ENCODE measurements at regions not wholly inside any gene's neighbourhood (a gene's known extent, or its start where the extent isn't known, plus 50 kb on each side); places are given as distances from the start of the nearest gene placed in this dataset.

DNA sequence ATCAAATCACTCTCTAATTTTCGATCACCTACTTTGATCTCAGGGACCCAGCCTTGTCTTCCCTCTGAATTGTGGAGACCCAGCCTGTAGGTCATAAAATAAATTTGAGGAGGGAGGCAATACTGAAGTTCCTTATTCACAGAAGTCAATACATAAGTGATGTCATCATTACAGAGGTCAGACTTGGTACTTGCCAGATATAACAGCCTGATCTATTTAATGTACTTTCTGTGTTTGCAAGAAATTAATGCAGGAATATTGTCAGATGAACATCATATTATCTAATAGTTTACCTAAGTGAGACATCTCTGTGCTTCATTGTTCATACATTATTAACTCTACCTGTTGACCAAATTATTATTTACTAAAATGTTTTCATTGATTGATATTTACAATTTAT lies 105.6 kb downstream of the GPAM start:
- CTCF ChIA-PET: no interaction called here
- no peak overlapping the region for H3K23ac ChIP-seq (ENCODE audit: low read depth, low read length)
- H3K4me3 ChIP-seq (ENCODE audit: insufficient read depth, low read depth, low read length): no peak overlapping the region
- H3K27ac ChIP-seq (ENCODE audit: insufficient read depth, low read length): no peak overlapping the region
- WGBS, 2 experiments (ENCODE audit: extremely low coverage in 2 of 2, insufficient read length in 1 of 2): no CpG with 5 or more reads among the region's 1 CpG
- no peak overlapping the region for H3K4ac ChIP-seq (ENCODE audit: low read depth, low read length)
- TF ChIP-seq, protein P1, sequence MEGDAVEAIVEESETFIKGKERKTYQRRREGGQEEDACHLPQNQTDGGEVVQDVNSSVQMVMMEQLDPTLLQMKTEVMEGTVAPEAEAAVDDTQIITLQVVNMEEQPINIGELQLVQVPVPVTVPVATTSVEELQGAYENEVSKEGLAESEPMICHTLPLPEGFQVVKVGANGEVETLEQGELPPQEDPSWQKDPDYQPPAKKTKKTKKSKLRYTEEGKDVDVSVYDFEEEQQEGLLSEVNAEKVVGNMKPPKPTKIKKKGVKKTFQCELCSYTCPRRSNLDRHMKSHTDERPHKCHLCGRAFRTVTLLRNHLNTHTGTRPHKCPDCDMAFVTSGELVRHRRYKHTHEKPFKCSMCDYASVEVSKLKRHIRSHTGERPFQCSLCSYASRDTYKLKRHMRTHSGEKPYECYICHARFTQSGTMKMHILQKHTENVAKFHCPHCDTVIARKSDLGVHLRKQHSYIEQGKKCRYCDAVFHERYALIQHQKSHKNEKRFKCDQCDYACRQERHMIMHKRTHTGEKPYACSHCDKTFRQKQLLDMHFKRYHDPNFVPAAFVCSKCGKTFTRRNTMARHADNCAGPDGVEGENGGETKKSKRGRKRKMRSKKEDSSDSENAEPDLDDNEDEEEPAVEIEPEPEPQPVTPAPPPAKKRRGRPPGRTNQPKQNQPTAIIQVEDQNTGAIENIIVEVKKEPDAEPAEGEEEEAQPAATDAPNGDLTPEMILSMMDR (conservative IDR thresholded peaks at IDR 0.05; ENCODE audit: low read depth, low read length): no peak
- TF ChIP-seq CEBPB (IDR thresholded peaks at IDR 0.05; ENCODE audit: low read depth, low read length) (no peak), RCOR1 (IDR thresholded peaks at IDR 0.05; ENCODE audit: insufficient replicate concordance, low read length) (no peak)
- dilution Hi-C loops (cut with HindIII; ENCODE audit: low sequenced_read_pairs, unreplicated experiment) (no loop called here), in situ Hi-C loops (cut with MboI; ENCODE audit: low sequenced_read_pairs) (no loop called here), intact Hi-C loops (cut with micrococcal nuclease) (no loop called here)
- H2BK5ac ChIP-seq (ENCODE audit: low read depth, low read length, poor library complexity, severe bottlenecking): no peak overlapping the region
- no peaks in the 10 kb centered on the region for H3K79me1 ChIP-seq (ENCODE audit: low read depth in 1 of 2, low read length in 2 of 2)
- H3K36me3 ChIP-seq (ENCODE audit: control insufficient read depth, insufficient read depth, low read length): no peaks in the 10 kb centered on the region
- no peak overlapping the region for H2BK15ac ChIP-seq (ENCODE audit: low read depth, low read length)
- H3K56ac ChIP-seq (ENCODE audit: extremely low read depth, insufficient read depth, low read length): no peak overlapping the region
- H4K5ac ChIP-seq (ENCODE audit: low read depth, low read length): no peak overlapping the region
- no peak overlapping the region for H2BK120ac ChIP-seq (ENCODE audit: low read depth, low read length)
- H3K4me2 ChIP-seq (ENCODE audit: low read depth, low read length): no peak overlapping the region
- POLR2A ChIA-PET (ENCODE audit: unreplicated experiment): no interaction called here
- no peak overlapping the region for H2BK20ac ChIP-seq (ENCODE audit: low read depth, low read length)
- H2AK5ac ChIP-seq (ENCODE audit: low read depth, low read length): no peak overlapping the region
- DNase-seq (no peak), ATAC-seq (ENCODE audit: low read depth) (no peak)
- H4K20me1 ChIP-seq (ENCODE audit: insufficient read depth, low read length): no peaks in the 10 kb centered on the region
- no peak overlapping the region for H2AK9ac ChIP-seq (replicated peaks; ENCODE audit: low read depth, low read length, poor library complexity)
- H3K4me1 ChIP-seq (ENCODE audit: control insufficient read depth, insufficient read depth, low read length): no peaks in the 10 kb centered on the region
- no peaks in the 10 kb centered on the region for H3K9me1 ChIP-seq (ENCODE audit: insufficient read depth, low read length)
- H4K91ac ChIP-seq (ENCODE audit: insufficient read depth, low read depth, low read length): no peak overlapping the region
- H3K9ac ChIP-seq (ENCODE audit: low read depth, low read length): no peak overlapping the region
- H4K8ac ChIP-seq (ENCODE audit: low read depth in 2 of 2, low read length in 2 of 2): no peak overlapping the region
- no peak overlapping the region for H3K18ac ChIP-seq (ENCODE audit: low read depth, low read length)
- no TSS peak for BruUV-seq (replicated peaks)
- peaks cover 1% of the 10 kb centered on the region for H3K9me3 ChIP-seq (ENCODE audit: control insufficient read depth, insufficient read depth, low read length)
- no peak overlapping the region for H3K14ac ChIP-seq (replicated peaks; ENCODE audit: low read depth, low read length)
- no peaks in the 10 kb centered on the region for H3K27me3 ChIP-seq (ENCODE audit: control insufficient read depth, insufficient read depth, low read length)
- H2AFZ ChIP-seq (replicated peaks; ENCODE audit: low read length, poor library complexity): no peak overlapping the region
